ENCODE measurements at regions not wholly inside any gene's neighbourhood (a gene's known extent, or its start where the extent isn't known, plus 50 kb on each side); places are given as distances from the start of the nearest gene placed in this dataset.

- TF ChIP-seq CTCF (IDR thresholded peaks at IDR 0.05; ENCODE audit: low read depth, low read length) = no peak
- H3K4me3 ChIP-seq (ENCODE audit: low read depth, low read length) = no peak overlapping the region
These were observed 262.5 kb downstream of the SLITRK6 start for GRCh38 chr13:85536706-85537105.

GRCh38 chr13:85535316-85536084 is 263.7 kb downstream of the SLITRK6 start:
- H3K4me3 ChIP-seq (ENCODE audit: low read depth, low read length) = no peak overlapping the region
- TF ChIP-seq CTCF (IDR thresholded peaks at IDR 0.05; ENCODE audit: low read depth, low read length) = no peak

- no peak overlapping the region for H3K4me3 ChIP-seq (ENCODE audit: low read depth, low read length)
- TF ChIP-seq CTCF (IDR thresholded peaks at IDR 0.05; ENCODE audit: low read depth, low read length) = no peak
These were observed 265.3 kb downstream of the SLITRK6 start for GRCh38 chr13:85533911-85534310.

- no peak for TF ChIP-seq CTCF (IDR thresholded peaks at IDR 0.05; ENCODE audit: low read depth, low read length)
- H3K4me3 ChIP-seq (ENCODE audit: low read depth, low read length) = peak overlapping the region; percentile 36
These were observed 270.0 kb downstream of the SLITRK6 start for GRCh38 chr13:85529218-85529594.

- TF ChIP-seq CTCF (IDR thresholded peaks at IDR 0.05; ENCODE audit: low read depth, low read length) = no peak
- peak overlapping the region; percentile 36 for H3K4me3 ChIP-seq (ENCODE audit: low read depth, low read length)
These were observed 270.6 kb downstream of the SLITRK6 start for GRCh38 chr13:85528491-85529217.

GRCh38 chr13:85527316-85527715 is 271.9 kb downstream of the SLITRK6 start:
- TF ChIP-seq CTCF (IDR thresholded peaks at IDR 0.05; ENCODE audit: low read depth, low read length) = no peak

GRCh38 chr13:85525411-85525810 is 273.8 kb downstream of the SLITRK6 start:
- peak overlapping the region; percentile 15; the same call in 1 of the 2 replicates for H3K4me3 ChIP-seq (ENCODE audit: low read depth, low read length)
- TF ChIP-seq CTCF (IDR thresholded peaks at IDR 0.05; ENCODE audit: low read depth, low read length) = no peak

More at GRCh38 chr13:85527316-85527715, 271.9 kb downstream of the SLITRK6 start:
- H3K4me3 ChIP-seq (ENCODE audit: low read depth, low read length) = no peak overlapping the region
